AG04449 (cell line): ENCODE measurements at regions not wholly inside any gene's neighbourhood (a gene's known extent, or its start where the extent isn't known, plus 50 kb on each side); places are given as distances from the start of the nearest gene placed in this dataset.

Experiments used
- CTCF ChIA-PET: fragments of 350-600 bp; formaldehyde crosslinking; extraction: SDS; loops from one replicate; lab custom pipeline; 2021; ENCODE audit warnings: antibody characterized with exemption; lab: Yijun Ruan, JAX
- POLR2A ChIA-PET: fragments of 400-600, 350-600 bp; formaldehyde crosslinking; extraction: SDS; loops from one replicate; lab custom pipeline; 2020; ENCODE audit warnings: antibody characterized with exemption, inconsistent platforms; lab: Yijun Ruan, JAX
- DNase-seq: peaks from one replicate; pipeline ENCODE4 v3.0.0-alpha.2; 2010; ENCODE audit warnings: low read depth, low spot score
- H3K4me3 ChIP-seq: 2 replicates; pipeline ENCODE4 v1.5.1; 2011; ENCODE audit warnings: low read depth, mild to moderate bottlenecking, control low read depth, low read length
- TF ChIP-seq, protein P1 (sequence below): IDR thresholded peaks from one replicate; pipeline ENCODE4 v1.5.1; 2011; ENCODE audit warnings: mild to moderate bottlenecking, moderate library complexity, low read length, control low read depth, inconsistent platforms; ENCODE audit not compliant: insufficient read depth; ENCODE audit errors: missing control alignments

DNA sequence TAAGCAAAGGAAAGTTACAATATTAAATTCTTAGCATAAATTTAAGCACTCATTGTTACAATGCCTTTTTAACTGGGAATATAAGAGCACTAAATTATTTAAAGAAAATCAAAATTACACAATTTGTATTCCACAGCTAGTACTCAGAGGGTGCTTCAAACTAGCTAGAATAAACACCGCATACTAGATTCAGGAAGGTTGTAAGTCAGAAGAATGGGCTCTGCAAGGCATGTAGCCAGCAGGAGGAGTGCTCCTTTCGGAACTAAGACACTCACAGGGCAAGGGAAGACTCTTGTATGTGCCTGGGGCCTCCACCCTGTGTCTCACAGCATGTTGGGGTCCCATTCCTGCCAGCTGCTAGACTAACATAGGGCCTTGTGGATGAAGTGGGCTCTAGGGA is 327.7 kb upstream of the ALCAM start:
- TF ChIP-seq, protein P1, sequence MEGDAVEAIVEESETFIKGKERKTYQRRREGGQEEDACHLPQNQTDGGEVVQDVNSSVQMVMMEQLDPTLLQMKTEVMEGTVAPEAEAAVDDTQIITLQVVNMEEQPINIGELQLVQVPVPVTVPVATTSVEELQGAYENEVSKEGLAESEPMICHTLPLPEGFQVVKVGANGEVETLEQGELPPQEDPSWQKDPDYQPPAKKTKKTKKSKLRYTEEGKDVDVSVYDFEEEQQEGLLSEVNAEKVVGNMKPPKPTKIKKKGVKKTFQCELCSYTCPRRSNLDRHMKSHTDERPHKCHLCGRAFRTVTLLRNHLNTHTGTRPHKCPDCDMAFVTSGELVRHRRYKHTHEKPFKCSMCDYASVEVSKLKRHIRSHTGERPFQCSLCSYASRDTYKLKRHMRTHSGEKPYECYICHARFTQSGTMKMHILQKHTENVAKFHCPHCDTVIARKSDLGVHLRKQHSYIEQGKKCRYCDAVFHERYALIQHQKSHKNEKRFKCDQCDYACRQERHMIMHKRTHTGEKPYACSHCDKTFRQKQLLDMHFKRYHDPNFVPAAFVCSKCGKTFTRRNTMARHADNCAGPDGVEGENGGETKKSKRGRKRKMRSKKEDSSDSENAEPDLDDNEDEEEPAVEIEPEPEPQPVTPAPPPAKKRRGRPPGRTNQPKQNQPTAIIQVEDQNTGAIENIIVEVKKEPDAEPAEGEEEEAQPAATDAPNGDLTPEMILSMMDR, result no peak
- ChIA-PET CTCF (no interaction called here), POLR2A (no interaction called here)
- H3K4me3 ChIP-seq, result no peak overlapping the region
- no peak for DNase-seq

DNA sequence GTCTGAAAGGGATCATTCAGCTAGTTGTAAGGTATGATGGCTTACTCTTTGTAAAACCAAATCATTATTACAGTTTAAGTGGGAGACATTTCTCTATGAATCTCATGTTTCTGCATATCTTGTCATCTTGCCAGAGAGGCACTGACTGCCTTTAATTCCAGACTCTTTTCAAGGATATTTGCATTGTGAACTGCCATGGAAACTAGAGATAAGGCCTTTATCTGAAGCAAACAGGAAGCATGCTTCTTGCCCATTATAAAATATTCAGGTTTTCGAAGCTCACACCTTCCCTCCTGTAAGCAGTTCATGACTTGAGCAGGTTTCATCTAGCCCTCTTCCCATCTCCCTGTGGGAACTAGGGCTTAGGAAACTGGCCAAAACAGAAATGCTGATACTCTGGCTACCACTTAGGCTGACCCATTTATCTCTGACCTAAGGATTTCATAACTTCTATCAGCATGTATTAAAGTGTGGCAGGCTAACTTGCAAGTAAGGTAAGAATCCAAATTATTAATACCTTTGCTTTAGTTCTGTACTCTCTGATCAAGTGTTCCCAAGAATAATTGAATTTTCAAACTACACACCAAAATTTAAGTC is 326.6 kb upstream of the ALCAM start:
- no peak for DNase-seq
- H3K4me3 ChIP-seq, result no peak overlapping the region
- TF ChIP-seq, protein P1, result no peak
- ChIA-PET CTCF (no interaction called here), POLR2A (no interaction called here)

DNA sequence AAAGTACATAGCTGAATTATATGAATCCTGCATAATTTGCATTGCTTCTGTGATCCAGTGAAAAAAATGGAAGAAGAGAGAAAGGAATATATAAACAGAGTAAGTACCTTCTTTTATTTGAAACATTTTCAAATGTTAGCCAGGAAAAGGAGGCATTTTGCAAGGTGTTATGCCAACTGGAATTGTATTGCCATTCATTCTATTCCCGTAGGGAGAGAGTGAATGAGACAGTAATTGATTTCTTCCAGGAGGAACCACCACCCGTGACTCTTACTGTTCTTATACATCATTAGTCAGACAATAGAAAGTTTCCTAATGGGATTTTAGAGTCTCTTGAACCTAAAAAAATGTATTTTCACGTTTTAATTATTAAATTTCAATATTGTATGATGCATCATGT is 324.1 kb upstream of the ALCAM start:
- CTCF ChIA-PET, result no interaction called here
- TF ChIP-seq, protein P1, result no peak
- H3K4me3 ChIP-seq, result no peak overlapping the region
- DNase-seq, result no peak
- POLR2A ChIA-PET, result no interaction called here

DNA sequence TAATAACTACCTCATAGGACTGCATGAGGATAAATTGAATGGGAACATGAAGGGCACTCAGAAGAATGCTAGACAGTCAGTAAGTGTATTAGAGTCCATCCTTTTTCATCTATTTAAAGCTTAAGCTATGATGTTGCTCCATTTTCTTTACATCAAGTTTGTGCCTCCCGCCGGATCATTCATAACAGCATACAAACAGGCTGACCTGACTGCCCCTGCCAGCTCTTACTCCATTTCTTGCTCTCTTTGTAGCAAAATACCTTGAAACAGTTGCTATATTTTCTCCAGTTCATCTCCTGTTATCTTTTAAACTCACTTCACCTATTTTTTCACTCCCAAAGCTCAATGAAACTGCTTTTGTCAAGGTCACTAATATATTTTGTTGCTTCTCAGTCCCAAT is 315.6 kb upstream of the ALCAM start:
- no peak overlapping the region for H3K4me3 ChIP-seq
- ChIA-PET POLR2A (no interaction called here), CTCF (interaction anchor here (0.6 kb wide), 1 partner anchor 777 kb away, joined by 4 read pairs; no protein-coding TSS in a partner anchor)
- TF ChIP-seq, protein P1, result no peak
- DNase-seq, result no peak

DNA sequence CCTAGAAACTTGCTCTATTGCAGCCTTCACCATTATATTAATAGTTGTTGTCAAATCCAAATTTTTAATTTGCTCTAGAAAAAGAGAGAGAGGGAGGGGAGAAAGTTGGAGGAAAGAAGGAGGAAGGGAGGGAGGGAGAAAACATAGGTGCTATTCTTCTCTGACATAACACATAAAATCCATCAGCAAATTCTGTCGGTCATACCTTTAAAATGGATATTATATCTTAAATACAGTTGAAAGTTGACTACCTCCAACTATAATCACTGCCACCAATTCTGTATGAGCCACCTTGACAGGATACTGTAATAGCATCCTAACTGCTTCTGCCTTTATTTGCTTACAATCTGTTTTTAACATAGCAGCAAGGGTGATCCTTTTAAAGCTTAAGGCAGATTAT is 314.7 kb upstream of the ALCAM start:
- POLR2A ChIA-PET, result no interaction called here
- CTCF ChIA-PET, result no interaction called here
- no peak for DNase-seq
- no peak overlapping the region for H3K4me3 ChIP-seq
- TF ChIP-seq, protein P1, result no peak

DNA sequence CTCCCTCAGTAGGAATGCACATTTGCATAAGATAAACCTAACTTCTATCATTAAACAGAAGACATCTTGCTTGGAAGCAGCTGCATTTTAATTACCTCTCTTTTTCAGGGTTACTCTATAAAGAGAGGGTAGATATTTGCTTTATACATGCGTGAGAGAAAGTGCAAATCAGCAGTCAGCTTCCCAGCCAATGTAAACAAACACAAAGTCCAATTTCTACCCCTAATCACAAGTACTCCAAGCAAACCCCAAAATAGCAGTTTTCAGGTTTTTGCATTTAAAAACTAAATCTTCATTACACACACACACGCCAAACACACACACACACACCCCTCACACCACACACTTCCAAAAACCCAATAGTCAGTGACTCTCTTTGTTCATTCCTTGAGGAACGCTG is 303.9 kb upstream of the ALCAM start:
- ChIA-PET POLR2A (no interaction called here), CTCF (no interaction called here)
- no peak for DNase-seq
- TF ChIP-seq, protein P1, result no peak
- no peak overlapping the region for H3K4me3 ChIP-seq
